Activated T-cell treated with anti-CD3 and anti-CD28 coated beads, Interleukin-2, amount 50 U/mL, for 48 hours (primary cell): ENCODE measurements at regions not wholly inside any gene's neighbourhood (a gene's known extent, or its start where the extent isn't known, plus 50 kb on each side); places are given as distances from the start of the nearest gene placed in this dataset.

Source experiments
- DNase-seq, 2 experiments: peaks; one replicate each; pipeline ENCODE4 v3.0.0-alpha.2; 2020

DNA sequence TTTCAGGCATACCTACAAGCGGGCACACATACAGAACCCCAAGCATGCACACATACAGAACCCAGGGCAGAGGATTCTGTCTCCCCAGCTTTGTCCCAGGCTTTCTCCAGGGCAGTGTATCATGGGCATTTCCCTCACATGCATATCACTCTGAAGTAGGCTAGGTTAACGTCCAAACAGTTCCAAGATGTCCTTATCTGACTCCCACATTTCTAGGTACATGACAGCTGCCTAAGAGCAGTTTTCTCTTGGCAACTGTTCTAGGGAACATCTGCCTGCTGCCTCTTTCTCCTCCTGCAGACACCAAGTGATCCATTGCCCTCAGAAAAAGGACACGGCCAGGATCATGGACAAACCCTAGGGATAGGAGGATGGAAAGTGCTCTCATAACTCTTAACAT, 84.9 kb upstream of the NR3C1 start:
- no peak for DNase-seq

DNA sequence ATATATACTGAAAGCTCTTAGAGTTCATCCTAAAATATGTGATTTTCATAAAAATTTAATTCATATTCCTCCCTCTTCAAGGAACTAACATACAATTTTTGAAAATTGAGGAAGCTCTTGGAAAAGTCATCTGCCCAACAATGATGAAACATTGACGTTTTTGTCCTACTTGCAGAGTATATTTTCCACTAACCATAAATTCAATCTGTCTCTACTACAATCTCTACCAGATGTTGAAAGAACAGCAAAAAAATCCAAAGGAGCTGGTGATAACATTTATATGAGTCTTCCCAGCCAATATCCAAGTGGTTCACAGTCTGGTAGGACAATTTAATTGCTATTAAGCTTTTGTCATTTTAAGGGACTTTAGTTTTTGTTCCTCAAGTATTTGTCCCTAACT, 81.1 kb upstream of the NR3C1 start:
- no peak for DNase-seq

DNA sequence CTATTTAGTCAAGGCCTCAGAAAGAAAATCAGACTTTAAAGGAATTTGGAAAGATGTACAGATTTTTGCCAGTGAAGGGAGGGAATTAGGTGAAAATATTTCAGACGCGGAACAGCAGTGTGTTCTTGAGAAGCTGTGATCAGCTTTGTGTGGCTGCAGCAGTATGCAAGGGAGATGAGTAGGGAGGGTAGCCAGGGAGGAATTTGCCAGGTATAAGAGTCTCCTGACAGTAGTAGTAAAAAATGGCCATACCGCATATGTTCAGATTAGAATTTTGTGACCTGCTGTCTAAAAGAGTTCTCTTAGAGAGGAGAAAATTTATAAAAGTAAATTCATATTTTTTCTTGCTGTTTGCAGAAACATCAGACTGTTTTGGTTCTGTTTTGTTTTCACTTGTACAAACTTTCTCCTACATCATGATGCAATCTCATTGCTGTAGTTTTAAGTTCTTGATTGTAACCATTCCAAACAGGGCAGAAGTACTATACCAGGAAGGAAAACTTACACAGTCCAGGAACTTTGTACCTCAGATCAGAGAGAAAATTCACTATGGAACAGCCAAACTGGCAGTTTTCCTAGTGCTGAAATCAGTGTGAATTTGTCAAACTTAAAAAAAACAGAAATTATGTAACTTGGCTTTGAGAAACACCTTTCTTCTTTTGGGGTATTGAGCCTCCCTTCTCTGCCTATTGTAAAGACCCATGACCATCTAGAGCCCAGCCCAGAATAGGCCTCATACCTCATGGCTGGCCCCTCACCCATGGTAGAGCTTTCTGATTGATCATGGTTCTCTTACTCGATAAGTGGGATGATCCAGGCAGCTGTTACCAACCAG, 78.4 kb upstream of the NR3C1 start:
- no peak for DNase-seq

DNA sequence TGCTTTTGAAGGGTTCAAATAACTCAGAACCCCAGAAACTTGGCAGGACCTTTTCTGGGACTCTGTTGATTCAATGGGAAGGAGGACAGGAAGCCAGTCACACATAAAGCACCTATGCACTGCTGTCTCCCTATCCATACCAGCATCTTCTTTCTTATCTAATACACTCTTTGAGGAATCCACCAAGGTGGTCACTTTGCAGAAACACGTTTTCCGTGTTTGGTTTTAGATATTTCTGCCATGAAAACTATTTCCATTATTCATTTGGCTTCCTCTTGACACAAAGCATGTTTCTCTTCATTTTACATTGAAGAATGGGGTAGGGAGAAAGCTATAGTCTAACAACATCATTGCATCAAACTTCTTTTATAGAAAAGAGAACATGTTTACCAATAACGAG, 76.5 kb upstream of the NR3C1 start:
- no peak for DNase-seq

DNA sequence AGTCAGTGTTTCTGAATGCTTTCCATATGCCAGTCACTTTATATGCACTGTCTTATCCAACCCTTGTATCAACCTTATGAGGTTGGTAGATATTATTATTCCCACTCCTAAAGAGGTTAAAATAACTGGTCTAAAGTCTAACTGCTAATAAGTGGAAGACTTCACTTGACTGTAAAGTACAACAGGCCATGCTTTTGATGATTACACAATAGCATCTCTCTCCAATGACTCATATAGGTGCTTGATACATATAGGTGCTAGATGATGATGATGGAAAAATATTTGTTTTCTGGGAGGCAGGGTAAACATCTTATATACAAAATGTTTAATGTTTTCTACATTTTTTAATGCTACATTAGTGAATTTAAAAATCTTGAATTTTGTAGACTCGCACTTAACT, 75.9 kb upstream of the NR3C1 start:
- DNase-seq = no peak

DNA sequence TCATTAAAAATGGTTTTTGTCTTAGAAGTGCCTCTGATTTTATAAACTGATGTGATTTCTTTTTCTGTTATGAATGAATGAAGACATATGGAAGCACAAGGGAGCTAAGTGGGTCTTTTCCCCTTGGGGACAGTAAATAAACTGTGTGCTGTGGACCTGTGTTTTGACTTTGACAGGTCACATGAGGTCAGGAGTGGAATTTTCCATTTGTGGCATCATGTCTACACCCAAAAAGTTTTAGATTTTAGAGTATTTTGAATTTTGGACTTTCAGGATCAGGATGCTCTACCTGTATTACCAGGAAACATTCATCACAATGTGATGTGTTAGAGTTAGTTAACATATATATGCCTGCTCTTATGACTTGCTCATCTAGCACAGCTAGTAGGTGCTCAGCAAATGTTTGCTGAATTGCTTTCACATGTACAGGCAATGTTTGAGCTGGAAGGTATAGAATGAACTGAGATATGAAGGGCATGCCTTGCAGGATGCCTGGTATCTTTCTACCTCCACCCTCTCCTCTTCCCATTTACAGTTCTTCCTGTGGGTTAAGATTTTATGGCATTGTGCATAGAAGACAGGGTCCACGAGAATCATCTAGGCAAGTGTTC, 73.2 kb upstream of the NR3C1 start:
- no peak for DNase-seq

DNA sequence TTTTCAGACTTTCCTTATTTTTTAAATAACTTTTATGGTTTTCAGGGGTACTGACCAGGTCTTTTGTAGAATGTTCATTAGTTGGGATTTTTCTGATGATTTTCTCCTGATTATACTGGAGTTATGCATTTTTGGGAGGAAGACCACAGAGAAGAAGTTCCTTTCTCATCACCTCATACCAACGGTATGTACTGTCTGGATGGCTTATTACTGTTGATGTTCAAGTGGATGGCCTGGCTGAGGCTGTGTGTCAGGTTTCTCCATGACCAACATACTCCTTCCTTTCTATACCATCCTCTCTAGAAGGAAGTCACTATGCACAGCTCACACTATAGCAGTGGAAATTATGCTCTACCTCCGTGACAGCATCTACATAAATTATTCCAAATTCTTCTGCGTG, 71.1 kb upstream of the NR3C1 start:
- no peak for DNase-seq

DNA sequence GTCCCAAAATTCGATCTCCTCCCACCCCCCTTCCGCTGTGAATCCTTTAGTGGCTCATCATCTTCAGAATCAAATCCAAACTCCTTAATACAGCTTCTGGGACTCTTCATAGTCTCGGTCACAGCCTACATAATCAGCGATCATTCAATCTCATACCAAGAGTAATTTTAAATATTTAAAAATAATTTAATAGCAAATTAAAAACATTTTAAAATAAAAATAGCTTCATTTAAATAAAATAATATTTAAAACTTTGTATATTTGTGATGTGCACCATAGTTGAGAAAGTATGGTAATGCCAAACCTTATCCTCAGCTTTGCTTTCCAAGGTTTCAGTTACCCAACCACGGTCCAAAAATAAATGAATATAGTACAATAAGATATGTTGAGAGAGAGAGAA, 70.0 kb upstream of the NR3C1 start:
- no peak for DNase-seq

DNA sequence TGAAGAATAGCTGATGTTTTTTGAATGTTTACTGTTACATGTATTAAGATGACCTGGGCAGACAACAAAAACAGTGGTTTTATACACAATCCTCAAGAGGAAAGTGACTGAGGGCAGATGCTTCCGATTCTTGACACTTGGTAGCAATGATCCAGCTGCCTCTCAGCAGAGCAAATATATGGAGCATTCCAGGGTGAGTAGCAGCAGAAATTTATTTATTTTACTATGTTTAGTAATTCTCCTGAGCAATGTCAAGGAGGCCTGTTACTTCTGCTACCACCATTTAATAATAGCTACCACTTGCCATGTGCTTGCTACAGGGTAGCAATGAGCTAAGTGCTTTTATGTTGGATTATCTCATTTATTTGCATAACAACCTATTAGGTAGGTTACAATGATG, 69.1 kb upstream of the NR3C1 start:
- DNase-seq = no peak

DNA sequence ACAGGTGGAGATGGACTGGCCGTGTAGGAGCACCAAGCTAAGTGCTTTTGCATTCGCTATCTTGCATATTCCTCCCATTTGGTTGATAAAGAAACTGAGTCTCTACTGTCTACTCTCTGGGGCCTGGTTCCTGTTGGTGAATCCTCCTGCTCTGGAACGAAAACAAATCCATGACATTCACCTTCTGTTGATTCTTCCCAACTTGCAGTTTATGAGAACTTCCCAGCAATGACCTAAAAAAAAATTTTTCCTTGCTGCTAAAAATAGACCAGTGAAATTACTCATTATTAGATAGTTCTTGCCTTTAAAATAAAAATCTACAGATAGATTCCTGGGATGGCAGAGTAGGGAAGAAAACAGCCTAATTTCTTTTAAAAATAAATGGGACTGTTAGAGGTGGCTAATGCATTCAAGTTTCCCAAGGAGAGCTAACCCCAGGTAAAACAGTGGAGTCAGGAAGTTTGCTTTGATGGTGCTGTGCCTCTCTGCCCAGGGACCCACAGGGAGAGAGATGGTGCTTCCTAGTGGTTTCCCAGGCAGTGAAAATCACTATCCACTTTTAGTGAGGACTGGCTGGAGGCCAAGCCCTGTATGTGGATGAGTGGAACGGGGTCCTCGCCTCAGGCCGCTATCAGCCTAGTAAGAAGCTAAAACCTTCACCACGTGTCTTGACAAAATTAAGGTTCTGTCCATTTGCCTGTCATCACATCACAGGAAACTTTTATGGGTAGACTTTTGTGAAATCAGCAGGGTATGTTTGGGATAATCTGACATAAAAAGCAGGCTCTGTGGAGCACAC, 68.4 kb upstream of the NR3C1 start:
- no peak for DNase-seq

DNA sequence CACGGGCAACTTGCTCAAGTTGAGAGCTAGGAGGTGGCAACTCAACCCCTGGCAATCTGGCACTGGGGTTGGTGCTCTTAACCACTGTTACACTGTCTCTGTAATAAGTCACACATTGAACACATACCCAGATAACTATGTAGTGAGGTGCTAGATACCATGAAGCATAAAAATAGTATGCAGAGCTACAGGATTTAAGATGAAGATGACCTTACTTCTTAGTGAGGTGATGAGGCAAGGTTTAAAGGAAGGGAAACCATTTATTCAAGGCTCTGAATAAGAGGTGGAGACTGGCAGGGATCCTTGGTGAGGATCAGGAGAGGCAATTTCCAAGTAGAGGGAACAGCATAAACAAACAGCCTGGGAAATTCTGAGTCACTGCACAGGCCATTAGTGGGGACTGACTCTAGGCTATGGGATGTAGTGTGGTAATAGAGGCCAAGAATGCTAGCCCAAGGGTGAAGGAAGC, 67.6 kb upstream of the NR3C1 start:
- no peak for DNase-seq

DNA sequence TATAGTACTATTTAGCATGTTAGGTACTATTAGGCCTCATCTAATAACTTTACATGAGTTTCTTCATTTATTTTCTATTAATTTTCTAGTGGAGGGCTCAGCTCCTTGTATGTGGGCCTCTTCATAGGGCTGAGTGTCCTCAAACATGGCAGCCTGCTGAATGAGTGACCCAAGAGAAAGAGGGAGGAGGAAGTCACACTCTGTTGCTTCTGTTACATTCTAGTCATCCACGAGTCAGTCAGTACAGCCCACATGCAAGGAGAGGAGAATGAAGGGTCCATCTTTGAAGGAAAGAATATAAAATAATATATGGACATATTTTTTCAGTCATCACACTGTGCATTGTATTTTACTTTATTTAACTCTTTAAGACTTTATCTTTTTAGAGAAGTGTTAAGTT, 66.6 kb upstream of the NR3C1 start:
- DNase-seq = no peak

DNA sequence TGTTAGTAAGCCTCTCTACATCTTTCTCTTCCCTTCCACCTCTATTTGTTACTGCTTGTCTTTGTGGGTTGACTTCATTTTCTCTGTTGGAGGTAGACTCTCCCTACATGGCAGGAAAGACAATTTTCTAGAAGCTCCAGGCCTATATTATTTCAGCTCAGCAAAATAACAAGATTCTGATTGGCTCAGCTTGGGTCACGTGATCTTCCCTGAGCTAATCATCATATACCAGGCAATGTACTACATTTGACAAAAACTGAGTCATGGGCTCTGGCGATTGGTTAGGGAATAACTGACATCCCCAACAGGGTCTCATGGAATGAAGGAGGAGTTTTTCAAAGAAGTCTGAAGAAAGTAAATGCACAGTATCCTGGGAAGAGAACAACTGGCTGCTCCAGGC, 65.6 kb upstream of the NR3C1 start:
- no peak for DNase-seq

DNA sequence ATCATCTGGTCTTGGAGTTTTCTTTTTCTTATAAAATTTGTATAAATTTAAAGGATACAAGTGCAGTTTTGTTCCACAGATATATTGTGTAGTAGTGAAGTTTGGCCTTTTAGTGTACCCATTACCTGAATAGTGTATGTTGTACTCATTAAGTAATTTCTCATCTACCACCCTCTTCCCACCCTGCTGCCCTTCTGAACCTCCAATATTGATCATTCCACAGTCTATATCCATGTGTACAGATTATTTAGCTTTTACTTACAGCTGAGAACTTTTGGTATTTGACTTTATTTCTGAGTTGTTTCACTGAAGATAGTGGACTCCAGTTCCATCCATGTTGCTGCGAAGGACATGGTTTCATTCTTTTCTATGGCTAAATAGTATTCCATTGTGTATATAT, 63.1 kb upstream of the NR3C1 start:
- no peak for DNase-seq

DNA sequence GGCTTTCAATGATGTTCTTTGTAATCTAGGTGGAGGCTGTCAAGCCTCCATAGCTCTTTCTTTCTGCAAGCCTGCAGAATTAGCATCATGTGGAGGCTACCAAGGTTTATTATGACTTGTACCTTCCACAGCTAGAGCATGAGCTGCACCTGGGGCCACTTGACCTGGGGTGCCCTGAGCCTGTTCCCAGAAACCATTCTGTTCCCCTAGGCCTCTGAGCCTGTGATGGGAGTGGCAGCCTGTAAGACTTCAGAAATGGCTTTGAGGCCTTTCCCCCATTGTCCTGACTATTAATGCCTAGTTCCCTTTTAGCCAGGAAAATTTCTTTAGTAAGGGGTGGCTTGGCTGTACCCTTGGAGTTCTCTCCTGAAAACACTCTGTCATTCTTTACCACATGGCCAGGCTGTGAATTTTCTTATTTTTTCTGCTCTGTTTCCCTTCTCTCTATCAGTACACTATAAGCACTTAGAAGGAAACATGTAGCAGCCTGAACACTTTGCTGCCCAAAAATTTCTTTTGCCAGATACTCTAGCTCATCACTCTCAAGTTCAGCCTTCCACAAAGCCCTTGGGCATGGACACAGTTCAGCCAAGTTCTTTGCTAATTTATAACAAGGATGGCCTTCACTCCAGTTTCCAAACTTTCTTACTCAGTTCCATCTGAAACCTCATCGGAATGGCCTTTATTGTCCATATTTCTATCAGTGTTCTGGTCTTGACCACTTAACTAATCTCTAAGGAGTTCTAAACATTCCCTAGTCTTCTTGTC, 61.4 kb upstream of the NR3C1 start:
- DNase-seq = no peak

DNA sequence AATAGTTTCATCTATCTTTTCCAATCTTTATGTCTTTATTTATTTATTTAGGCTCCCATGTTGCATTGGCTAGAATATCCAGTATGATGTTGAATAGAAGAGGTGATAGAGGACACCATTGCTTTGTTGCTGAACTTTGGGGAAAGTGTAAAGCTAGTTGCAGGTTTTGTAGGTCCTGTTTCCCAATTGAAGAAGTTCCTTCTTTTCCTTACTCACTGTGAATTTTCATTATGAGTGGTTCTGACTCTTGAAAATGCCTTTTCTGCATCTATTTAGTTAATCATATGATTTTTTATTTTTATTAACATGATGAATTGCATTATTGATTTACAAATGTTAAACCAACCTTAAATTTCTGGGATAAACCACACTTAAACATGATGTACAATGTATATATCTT, 58.9 kb upstream of the NR3C1 start:
- DNase-seq = no peak

DNA sequence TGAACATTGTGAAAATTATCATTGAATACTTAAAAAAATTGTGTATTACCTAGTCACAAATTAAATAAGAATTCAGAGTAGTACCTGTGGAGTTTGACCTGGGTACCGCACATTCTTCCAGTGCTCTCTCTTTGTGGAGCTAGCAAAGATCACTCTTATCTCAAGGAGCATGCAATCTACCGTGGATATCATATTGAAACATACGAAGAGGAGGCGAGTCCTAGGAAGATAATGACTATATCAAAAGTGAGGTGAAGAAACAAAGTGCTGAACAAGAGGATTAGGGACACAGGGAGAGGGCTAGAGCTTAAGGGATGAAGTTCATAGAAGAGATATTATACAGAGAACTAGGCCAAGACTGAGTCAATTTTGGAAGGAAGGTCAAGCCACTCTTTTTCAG, 55.9 kb upstream of the NR3C1 start:
- DNase-seq = no peak

DNA sequence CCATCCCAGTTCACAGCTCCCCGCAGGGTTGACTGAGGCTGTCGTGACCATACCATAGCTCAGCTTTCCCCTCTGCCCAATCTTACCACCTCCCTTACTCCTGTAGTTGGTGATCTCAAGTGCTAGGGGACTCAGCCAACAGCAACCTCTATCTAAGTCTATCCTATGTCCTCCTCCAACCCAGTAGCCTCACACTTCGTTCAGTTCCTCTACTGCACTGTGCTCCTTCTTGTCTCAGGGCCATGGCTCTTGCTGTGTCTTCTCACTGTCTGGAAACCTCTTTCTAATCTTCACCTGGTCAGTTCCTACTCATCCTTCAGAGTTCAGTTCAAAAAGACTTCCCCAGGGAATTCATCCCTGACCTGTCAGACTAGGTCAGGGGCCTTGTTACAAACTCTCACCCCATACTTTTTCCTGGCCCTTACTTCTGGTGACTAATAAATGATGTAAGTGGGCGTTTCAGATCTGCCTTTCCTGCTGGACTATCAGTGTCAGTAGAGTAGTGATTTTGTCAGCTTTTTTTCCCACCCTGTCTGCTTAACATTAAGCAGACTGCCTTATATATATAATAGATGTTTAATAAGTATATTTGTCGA, 53.6 kb upstream of the NR3C1 start:
- DNase-seq = no peak

DNA sequence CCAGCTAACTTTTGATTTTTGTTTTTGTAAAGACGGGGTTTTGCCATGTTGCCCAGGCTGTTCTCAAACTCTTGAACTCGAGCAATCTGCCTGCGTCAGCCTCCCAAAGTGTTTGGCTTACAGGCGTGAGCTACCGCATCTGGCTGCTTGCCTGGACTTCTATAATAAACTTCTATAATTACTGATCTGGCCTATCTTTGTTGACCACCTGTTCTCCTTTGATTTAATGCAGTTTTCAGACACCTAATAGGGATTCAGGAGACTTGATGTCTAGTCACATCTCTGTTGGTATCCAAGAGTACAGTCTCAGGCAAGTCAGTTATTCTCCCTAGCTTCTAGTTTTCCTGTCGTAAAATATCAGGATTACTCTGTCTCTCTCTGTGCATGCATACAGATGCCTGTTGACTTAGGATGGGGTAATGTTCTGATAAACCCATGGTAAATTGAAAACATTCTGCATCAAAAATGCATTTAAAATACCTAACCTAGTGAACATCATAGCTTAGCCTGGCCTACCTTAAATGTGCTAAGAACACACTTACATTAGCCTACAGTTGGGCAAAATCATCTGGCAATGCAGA, 51.5 kb upstream of the NR3C1 start:
- DNase-seq = no peak

DNA sequence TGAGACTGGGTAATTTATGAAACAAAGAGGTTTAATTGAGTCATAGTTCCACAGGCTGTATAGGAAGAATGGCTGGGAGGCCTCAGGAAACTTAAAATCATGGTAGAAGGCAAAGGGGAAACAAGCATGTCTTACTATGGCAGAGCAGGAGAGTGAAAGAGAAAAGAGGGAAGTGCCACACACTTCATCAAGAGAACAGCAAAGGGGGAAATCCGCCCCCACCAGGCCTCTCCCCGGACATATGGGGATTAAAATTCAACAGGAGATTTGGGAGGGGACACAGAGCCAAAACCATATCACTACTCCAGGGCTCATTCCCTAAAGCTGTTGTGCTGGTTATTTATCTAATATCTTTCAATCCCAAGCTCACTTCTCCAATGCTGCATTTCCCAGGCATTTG, 50.2 kb upstream of the NR3C1 start:
- no peak for DNase-seq
